Endothelial cell of umbilical vein (primary cell): ENCODE measurements at regions not wholly inside any gene's neighbourhood (a gene's known extent, or its start where the extent isn't known, plus 50 kb on each side); places are given as distances from the start of the nearest gene placed in this dataset.

Experiments used
- BruUV-seq: library from RNA; stranded (reverse); fragments of 400-500 nt; replicated peaks from 2 replicates; lab custom pipeline; 2021; lab: Mats Ljungman, UMichigan
- CTCF ChIA-PET: fragments of 300-600, 350-600 bp; sonication (Branson Sonifier 250); formaldehyde crosslinking; loops from one replicate; lab custom pipeline; 2021; ENCODE audit warnings: antibody characterized with exemption, inconsistent platforms; lab: Charles Lee
- POLR2A ChIA-PET: fragments of 300-600, 350-600 bp; sonication (Branson Sonifier 250); formaldehyde crosslinking; loops from one replicate; lab custom pipeline; 2021; ENCODE audit warnings: antibody characterized with exemption, inconsistent platforms; lab: Charles Lee
- DNase-seq: peaks from one replicate; pipeline ENCODE4 v3.0.0-alpha.2; 2011; ENCODE audit warnings: low read depth, low spot score
- FAIRE-seq: peaks from 2 replicates; lab custom pipeline; 2011; peaks lifted over from hg19 to GRCh38; lab: Jason Lieb, UNC
- H2AFZ ChIP-seq: 2 replicates; pipeline ENCODE4 v1.6.0; 2012; ENCODE audit warnings: low read depth, low read length, control low read depth, inconsistent platforms
- H3K27ac ChIP-seq: 2 replicates; pipeline ENCODE4 v1.5.1; 2011; ENCODE audit warnings: low read depth, mild to moderate bottlenecking, control low read depth, low read length, moderate library complexity; ENCODE audit not compliant: insufficient read depth
- H3K27me3 ChIP-seq, 2 experiments: 2 replicates each; pipeline versions ENCODE4 v1.6.0 to v1.6.1; 2011; ENCODE audit warnings: low read length in 2 of 2, mixed read lengths in 1 of 2; ENCODE audit not compliant: control insufficient read depth in 2 of 2, insufficient read depth in 2 of 2
- H3K36me3 ChIP-seq, 2 experiments: 2 replicates in 1 of 2; 3 replicates in 1 of 2; pipeline ENCODE4 v1.5.1; 2011; ENCODE audit warnings: low read length in 2 of 2, mild to moderate bottlenecking in 1 of 2, moderate library complexity in 1 of 2; ENCODE audit not compliant: control insufficient read depth in 2 of 2, insufficient read depth in 2 of 2; ENCODE audit errors: extremely low read depth in 1 of 2
- H3K4me1 ChIP-seq: 3 replicates; pipeline ENCODE4 v1.5.1; 2011; ENCODE audit warnings: mild to moderate bottlenecking, low read length; ENCODE audit not compliant: control insufficient read depth, insufficient read depth; ENCODE audit errors: extremely low read depth
- H3K4me2 ChIP-seq: 2 replicates; pipeline ENCODE4 v1.6.1; 2011; ENCODE audit warnings: low read length, control low read depth, mixed read lengths; ENCODE audit not compliant: insufficient read depth
- H3K4me3 ChIP-seq, 3 experiments: fragments of 200-600 bp in 1 of 3; sonication (generic), shearing (Covaris generic) in 1 of 3; replicated peaks in 1 of 3; 2 replicates each; pipeline ENCODE4 v1.5.1; 2011 to 2016; ENCODE audit warnings: control low read depth in 3 of 3, low read length in 3 of 3, mild to moderate bottlenecking in 2 of 3, inconsistent platforms in 1 of 3, low read depth in 1 of 3, moderate library complexity in 1 of 3; ENCODE audit not compliant: insufficient read depth in 1 of 3
- H3K79me2 ChIP-seq: 2 replicates; pipeline ENCODE4 v1.6.0; 2012; ENCODE audit warnings: low read length, inconsistent platforms; ENCODE audit not compliant: control insufficient read depth, insufficient read depth
- H3K9ac ChIP-seq: replicated peaks from 2 replicates; pipeline ENCODE3; 2011; ENCODE audit warnings: low read length, control low read depth; ENCODE audit not compliant: insufficient read depth; ENCODE audit errors: extremely low read depth
- H3K9me1 ChIP-seq: replicated peaks from 3 replicates; pipeline ENCODE4 v1.6.0; 2011; ENCODE audit warnings: mild to moderate bottlenecking, low read length; ENCODE audit not compliant: control insufficient read depth, insufficient read depth; ENCODE audit errors: extremely low read depth
- H3K9me3 ChIP-seq: replicated peaks from 2 replicates; pipeline ENCODE4 v1.5.1; 2012; ENCODE audit warnings: low read length, inconsistent platforms; ENCODE audit not compliant: control insufficient read depth, insufficient read depth
- H4K20me1 ChIP-seq: replicated peaks from 2 replicates; pipeline ENCODE3; 2011; ENCODE audit warnings: mild to moderate bottlenecking, low read length; ENCODE audit not compliant: control insufficient read depth, insufficient read depth; ENCODE audit errors: extremely low read depth
- CTCF ChIP-seq, 2 donors: IDR thresholded peaks; 1 replicate in 1 of 2; 2 replicates in 1 of 2; pipeline ENCODE4 v1.5.1; 2011; ENCODE audit warnings: low read length in 2 of 2, mild to moderate bottlenecking in 2 of 2, moderate library complexity in 2 of 2, control low read depth in 1 of 2, inconsistent platforms in 1 of 2, low read depth in 1 of 2; ENCODE audit not compliant: insufficient read depth in 1 of 2; ENCODE audit errors: extremely low read depth in 1 of 2
- EZH2 ChIP-seq: IDR thresholded peaks from 2 replicates; pipeline ENCODE4 v1.6.1; 2012; ENCODE audit warnings: borderline replicate concordance, low read depth, mild to moderate bottlenecking, moderate library complexity, low read length, inconsistent platforms; ENCODE audit not compliant: severe bottlenecking
- FOS ChIP-seq: IDR thresholded peaks from 2 replicates; pipeline ENCODE4 v1.6.1; 2011; ENCODE audit warnings: mild to moderate bottlenecking, low read length, moderate library complexity, borderline replicate concordance; ENCODE audit not compliant: insufficient read depth
- GATA2 ChIP-seq: IDR thresholded peaks from 2 replicates; pipeline ENCODE4 v1.7.0; 2011; ENCODE audit warnings: low read depth, mild to moderate bottlenecking, moderate library complexity, mixed read lengths, low read length; ENCODE audit not compliant: insufficient read length, insufficient read depth
- JUN ChIP-seq: IDR thresholded peaks from 2 replicates; pipeline ENCODE4 v1.6.1; 2011; ENCODE audit warnings: borderline replicate concordance, low read depth; ENCODE audit not compliant: insufficient read length, insufficient read depth
- MAX ChIP-seq: IDR thresholded peaks from 2 replicates; pipeline ENCODE4 v1.6.1; 2011; ENCODE audit not compliant: insufficient read depth, insufficient read length
- MYC ChIP-seq: IDR thresholded peaks from one replicate; pipeline ENCODE4 v1.6.1; 2011; ENCODE audit warnings: mild to moderate bottlenecking, low read depth, low read length
- POLR2A ChIP-seq: IDR thresholded peaks from 2 replicates; pipeline ENCODE4 v1.6.1; 2012; ENCODE audit warnings: low read depth, mild to moderate bottlenecking, control low read depth, low read length
- POLR2AphosphoS5 ChIP-seq: IDR thresholded peaks from 2 replicates; pipeline ENCODE4 v1.6.1; 2012; ENCODE audit warnings: low read depth, mild to moderate bottlenecking, control low read depth, low read length, moderate library complexity; ENCODE audit not compliant: insufficient read depth
- dilution Hi-C: fragments of 300-500 bp; cut with MboI; formaldehyde crosslinking; loops from one replicate; pipeline ENCODE4 v1.15.0; 2019; ENCODE audit warnings: low sequenced_read_pairs; ENCODE audit not compliant: extremely low pct_ligation_motif_present
- intact Hi-C: fragments of 100-400 bp; cut with micrococcal nuclease; formaldehyde crosslinking; loops from one replicate; pipeline ENCODE4 v1.10.0; 2022

DNA sequence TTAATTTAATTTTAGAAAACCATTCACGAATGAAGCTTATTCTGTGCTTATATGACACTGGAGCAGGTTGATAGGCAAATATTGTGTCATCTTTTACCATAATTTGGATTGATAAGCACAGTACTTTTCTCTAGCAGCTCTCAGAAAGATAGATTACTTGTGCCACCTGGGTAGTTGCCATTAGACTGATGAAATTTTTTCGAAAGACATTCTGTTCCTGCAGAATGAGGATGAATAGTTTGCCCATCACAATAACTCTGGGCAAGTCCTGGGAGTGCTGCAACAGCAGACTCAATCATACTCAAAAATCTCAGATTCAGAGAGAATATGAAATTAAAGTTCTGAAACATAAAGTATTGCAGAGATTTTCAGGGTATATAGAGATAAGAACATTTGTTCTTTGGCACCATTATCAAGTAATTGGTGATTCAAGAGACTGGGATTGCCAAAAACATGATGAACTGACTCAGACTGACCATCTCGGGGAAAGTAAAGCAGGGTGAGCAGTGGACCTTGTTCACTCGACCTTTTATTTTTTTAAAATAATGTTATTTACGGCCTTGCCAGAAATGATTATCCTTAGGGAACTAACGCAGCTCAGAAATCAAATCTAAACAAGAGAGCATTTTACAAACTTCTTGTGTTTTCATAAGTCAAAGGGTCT is 65.8 kb upstream of the PTCHD4 start:
- Histone ChIP-seq H3K27ac (no peak overlapping the region), H3K4me3 (no peak overlapping the region), H3K9me1 (no peaks in the 10 kb centered on the region), H3K4me2 (no peak overlapping the region), H3K36me3 (no peaks in the 10 kb centered on the region), H4K20me1 (no peaks in the 10 kb centered on the region), H3K27me3 (no peaks in the 10 kb centered on the region), H3K79me2 (no peaks in the 10 kb centered on the region), H3K9ac (no peak overlapping the region), H2AFZ (no peak overlapping the region), H3K4me1 (no peaks in the 10 kb centered on the region), H3K9me3 (no peaks in the 10 kb centered on the region)
- DNase-seq (no peak), FAIRE-seq (no peak)
- intact Hi-C loops = no loop called here
- dilution Hi-C loops = no loop called here
- BruUV-seq = no TSS peak
- POLR2A ChIA-PET = no interaction called here
- TF ChIP-seq POLR2A (no peak), POLR2AphosphoS5 (no peak), JUN (no peak)
- CTCF ChIA-PET = no interaction called here

- ChIA-PET POLR2A (interaction anchor here (0.6 kb wide), 1 partner anchor 1669 kb away, joined by 3 read pairs; no protein-coding TSS in a partner anchor), CTCF (no interaction called here)
- no peak for DNase-seq
- no peak overlapping the region for H3K9ac ChIP-seq
- dilution Hi-C loops (no loop called here), intact Hi-C loops (no loop called here)
- TF ChIP-seq CTCF (IDR thresholded peaks at IDR 0.05; ENCODE audit: extremely low read depth in 1 of 2, insufficient read depth in 1 of 2, low read depth in 1 of 2, low read length in 2 of 2) (no peak), EZH2 (no peak), MAX (no peak), POLR2AphosphoS5 (no peak), POLR2A (no peak), JUN (no peak), GATA2 (no peak), MYC (no peak), FOS (no peak)
- no TSS peak for BruUV-seq
- H3K4me1 ChIP-seq = no peaks in the 10 kb centered on the region
- no peak overlapping the region for H3K27ac ChIP-seq
- H3K36me3 ChIP-seq = no peaks in the 10 kb centered on the region
- no peak overlapping the region for H2AFZ ChIP-seq
- no peak for FAIRE-seq
- H3K27me3 ChIP-seq = no peaks in the 10 kb centered on the region
- no peaks in the 10 kb centered on the region for H3K79me2 ChIP-seq
- no peaks in the 10 kb centered on the region for H3K9me3 ChIP-seq
- no peaks in the 10 kb centered on the region for H3K9me1 ChIP-seq
- H3K4me3 ChIP-seq = no peak overlapping the region
- H4K20me1 ChIP-seq = no peaks in the 10 kb centered on the region
- no peak overlapping the region for H3K4me2 ChIP-seq
These were observed 58.6 kb upstream of the PTCHD4 start for GRCh38 chr6:48169635-48170034.
